ENCODE measurements at regions not wholly inside any gene's neighbourhood (a gene's known extent, or its start where the extent isn't known, plus 50 kb on each side); places are given as distances from the start of the nearest gene placed in this dataset.
"Not testable (repeated sequence)": the region's sequence is repeated elsewhere in the genome, so short reads cannot be mapped to it uniquely, and the experiment has no call there.

- TF ChIP-seq TCF4 (CRISPR knock-in tag; IDR thresholded peaks at IDR 0.05; ENCODE audit: borderline replicate concordance) (no peak), TOX (CRISPR knock-in tag; IDR thresholded peaks at IDR 0.05; ENCODE audit: borderline replicate concordance) (no peak), TSHZ2 (CRISPR knock-in tag; IDR thresholded peaks at IDR 0.05) (no peak), ZC3H10 (CRISPR knock-in tag; IDR thresholded peaks at IDR 0.05) (no peak)
Observed at GRCh38 chr12:114809097-114809496, 125.1 kb upstream of the TBX3 start.

GRCh38 chr12:114801381-114801780, 117.4 kb upstream of the TBX3 start:
- not testable (repeated sequence) for ATAC-seq

More at GRCh38 chr12:114809097-114809496, 125.1 kb upstream of the TBX3 start:
- no peak for ATAC-seq

- ATAC-seq, result not testable (repeated sequence)
Observed at GRCh38 chr12:114800566-114800965, 116.6 kb upstream of the TBX3 start.

GRCh38 chr12:114799574-114800487, 115.9 kb upstream of the TBX3 start:
- ATAC-seq, result no peak; the same call in 2 of the 3 replicates
- TF ChIP-seq ZNF8 (CRISPR knock-in tag; IDR thresholded peaks at IDR 0.05) (no peak), ISL1 (CRISPR knock-in tag; IDR thresholded peaks at IDR 0.05) (no peak), CREB5 (CRISPR knock-in tag; IDR thresholded peaks at IDR 0.05; ENCODE audit: low read depth) (no peak), CSDC2 (CRISPR knock-in tag; IDR thresholded peaks at IDR 0.05) (no peak), RARB (CRISPR knock-in tag; IDR thresholded peaks at IDR 0.05) (no peak), ZNF565 (CRISPR knock-in tag; conservative IDR thresholded peaks at IDR 0.05; ENCODE audit: low read depth) (no peak), BACH2 (CRISPR knock-in tag; IDR thresholded peaks at IDR 0.05; ENCODE audit: borderline replicate concordance) (no peak)

- no peak for ATAC-seq
- TF ChIP-seq ARNTL (CRISPR knock-in tag; IDR thresholded peaks at IDR 0.05; ENCODE audit: borderline replicate concordance, low read depth), result no peak
- TF ChIP-seq TCF4 (CRISPR knock-in tag; IDR thresholded peaks at IDR 0.05; ENCODE audit: borderline replicate concordance), result no peak
- no peak for TF ChIP-seq CSRNP3 (CRISPR knock-in tag; IDR thresholded peaks at IDR 0.05)
- TF ChIP-seq ISL1 (CRISPR knock-in tag; IDR thresholded peaks at IDR 0.05), result no peak
- TF ChIP-seq BACH2 (CRISPR knock-in tag; IDR thresholded peaks at IDR 0.05; ENCODE audit: borderline replicate concordance), result no peak
- no peak for TF ChIP-seq CREB5 (CRISPR knock-in tag; IDR thresholded peaks at IDR 0.05; ENCODE audit: low read depth)
Observed at GRCh38 chr12:114794049-114794558, 110.1 kb upstream of the TBX3 start.

- ATAC-seq, result no peak
- TF ChIP-seq SNAI2 (CRISPR knock-in tag; IDR thresholded peaks at IDR 0.05), result no peak
- TF ChIP-seq ESRRG (CRISPR knock-in tag; IDR thresholded peaks at IDR 0.05), result no peak
- TF ChIP-seq ZFP30 (CRISPR knock-in tag; IDR thresholded peaks at IDR 0.05), result no peak
- no peak for TF ChIP-seq CREB5 (CRISPR knock-in tag; IDR thresholded peaks at IDR 0.05; ENCODE audit: low read depth)
- no peak for TF ChIP-seq ZNF8 (CRISPR knock-in tag; IDR thresholded peaks at IDR 0.05)
- no peak for TF ChIP-seq ZC3H10 (CRISPR knock-in tag; IDR thresholded peaks at IDR 0.05)
- no peak for TF ChIP-seq TSHZ2 (CRISPR knock-in tag; IDR thresholded peaks at IDR 0.05)
- TF ChIP-seq ZNF565 (CRISPR knock-in tag; conservative IDR thresholded peaks at IDR 0.05; ENCODE audit: low read depth), result no peak
- no peak for TF ChIP-seq POU6F1 (CRISPR knock-in tag; IDR thresholded peaks at IDR 0.05; ENCODE audit: borderline replicate concordance, low read depth)
- TF ChIP-seq ISL1 (CRISPR knock-in tag; IDR thresholded peaks at IDR 0.05), result no peak
Observed at GRCh38 chr12:114790276-114790675, 106.3 kb upstream of the TBX3 start.
